ENCODE measurements at regions not wholly inside any gene's neighbourhood (a gene's known extent, or its start where the extent isn't known, plus 50 kb on each side); places are given as distances from the start of the nearest gene placed in this dataset.

DNA sequence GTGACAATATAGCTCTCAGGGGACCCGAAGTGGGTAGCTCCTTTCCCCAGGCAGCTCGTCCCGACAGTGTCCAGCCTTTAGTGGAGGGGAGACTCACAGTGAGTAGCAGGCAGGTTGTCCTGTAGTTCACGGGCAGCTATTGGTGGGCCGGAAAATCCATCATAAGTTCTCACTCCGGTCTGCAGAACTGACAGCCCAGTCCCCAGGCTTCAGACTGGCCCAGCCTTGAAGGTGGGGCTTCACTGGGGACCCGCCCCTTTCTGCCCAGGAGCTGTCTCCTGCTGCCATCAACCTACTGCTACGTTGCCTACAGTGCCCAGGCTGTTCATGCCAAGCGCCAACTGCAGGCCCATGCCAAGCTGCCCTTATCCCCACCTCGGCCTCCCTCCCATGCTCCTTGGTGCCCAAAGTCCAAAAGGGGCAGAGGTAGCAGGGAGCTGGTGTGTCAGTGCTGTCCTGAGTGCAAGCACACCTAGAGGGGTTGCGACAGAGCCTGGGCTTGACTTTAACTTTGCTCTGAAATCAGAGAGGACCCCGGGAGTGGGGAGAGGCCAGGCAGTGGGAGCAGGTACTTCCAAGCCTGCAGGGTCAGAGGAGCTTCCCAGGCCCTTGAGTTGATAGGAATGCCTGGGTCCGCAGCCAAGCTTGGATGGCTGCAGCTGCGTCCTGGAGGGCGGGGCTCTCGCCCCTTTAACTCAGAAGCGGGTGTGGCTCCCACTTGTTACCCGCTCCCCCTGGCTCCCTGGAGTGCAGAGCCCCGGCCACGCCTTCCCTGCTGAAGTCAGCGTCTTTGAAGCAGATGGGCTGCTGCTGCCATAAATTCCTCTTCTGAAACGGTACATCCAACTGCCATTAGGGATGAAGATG, 1144.3 kb upstream of the NCAM2 start (continued):
- TF ChIP-seq, protein P1, sequence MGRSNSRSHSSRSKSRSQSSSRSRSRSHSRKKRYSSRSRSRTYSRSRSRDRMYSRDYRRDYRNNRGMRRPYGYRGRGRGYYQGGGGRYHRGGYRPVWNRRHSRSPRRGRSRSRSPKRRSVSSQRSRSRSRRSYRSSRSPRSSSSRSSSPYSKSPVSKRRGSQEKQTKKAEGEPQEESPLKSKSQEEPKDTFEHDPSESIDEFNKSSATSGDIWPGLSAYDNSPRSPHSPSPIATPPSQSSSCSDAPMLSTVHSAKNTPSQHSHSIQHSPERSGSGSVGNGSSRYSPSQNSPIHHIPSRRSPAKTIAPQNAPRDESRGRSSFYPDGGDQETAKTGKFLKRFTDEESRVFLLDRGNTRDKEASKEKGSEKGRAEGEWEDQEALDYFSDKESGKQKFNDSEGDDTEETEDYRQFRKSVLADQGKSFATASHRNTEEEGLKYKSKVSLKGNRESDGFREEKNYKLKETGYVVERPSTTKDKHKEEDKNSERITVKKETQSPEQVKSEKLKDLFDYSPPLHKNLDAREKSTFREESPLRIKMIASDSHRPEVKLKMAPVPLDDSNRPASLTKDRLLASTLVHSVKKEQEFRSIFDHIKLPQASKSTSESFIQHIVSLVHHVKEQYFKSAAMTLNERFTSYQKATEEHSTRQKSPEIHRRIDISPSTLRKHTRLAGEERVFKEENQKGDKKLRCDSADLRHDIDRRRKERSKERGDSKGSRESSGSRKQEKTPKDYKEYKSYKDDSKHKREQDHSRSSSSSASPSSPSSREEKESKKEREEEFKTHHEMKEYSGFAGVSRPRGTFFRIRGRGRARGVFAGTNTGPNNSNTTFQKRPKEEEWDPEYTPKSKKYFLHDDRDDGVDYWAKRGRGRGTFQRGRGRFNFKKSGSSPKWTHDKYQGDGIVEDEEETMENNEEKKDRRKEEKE (IDR thresholded peaks at IDR 0.05; ENCODE audit: borderline replicate concordance in 1 of 2, control insufficient read depth in 1 of 2, low read depth in 2 of 2, low read length in 1 of 2), result no peak
- no peak for TF ChIP-seq NFE2L1 (tag; IDR thresholded peaks at IDR 0.05; ENCODE audit: borderline replicate concordance, low read depth)
- TF ChIP-seq, protein P2, sequence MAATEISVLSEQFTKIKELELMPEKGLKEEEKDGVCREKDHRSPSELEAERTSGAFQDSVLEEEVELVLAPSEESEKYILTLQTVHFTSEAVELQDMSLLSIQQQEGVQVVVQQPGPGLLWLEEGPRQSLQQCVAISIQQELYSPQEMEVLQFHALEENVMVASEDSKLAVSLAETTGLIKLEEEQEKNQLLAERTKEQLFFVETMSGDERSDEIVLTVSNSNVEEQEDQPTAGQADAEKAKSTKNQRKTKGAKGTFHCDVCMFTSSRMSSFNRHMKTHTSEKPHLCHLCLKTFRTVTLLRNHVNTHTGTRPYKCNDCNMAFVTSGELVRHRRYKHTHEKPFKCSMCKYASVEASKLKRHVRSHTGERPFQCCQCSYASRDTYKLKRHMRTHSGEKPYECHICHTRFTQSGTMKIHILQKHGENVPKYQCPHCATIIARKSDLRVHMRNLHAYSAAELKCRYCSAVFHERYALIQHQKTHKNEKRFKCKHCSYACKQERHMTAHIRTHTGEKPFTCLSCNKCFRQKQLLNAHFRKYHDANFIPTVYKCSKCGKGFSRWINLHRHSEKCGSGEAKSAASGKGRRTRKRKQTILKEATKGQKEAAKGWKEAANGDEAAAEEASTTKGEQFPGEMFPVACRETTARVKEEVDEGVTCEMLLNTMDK (IDR thresholded peaks at IDR 0.05; ENCODE audit: borderline replicate concordance, insufficient read depth, low read depth, low read length, poor library complexity, severe bottlenecking), result no peak
- TF ChIP-seq MXI1 (IDR thresholded peaks at IDR 0.05; ENCODE audit: low read depth, low read length), result no peak
- no peak for TF ChIP-seq SIN3A (IDR thresholded peaks at IDR 0.05; ENCODE audit: borderline replicate concordance in 2 of 2, control insufficient read depth in 1 of 2, low read depth in 2 of 2, low read length in 2 of 2)
- TF ChIP-seq, protein P3, sequence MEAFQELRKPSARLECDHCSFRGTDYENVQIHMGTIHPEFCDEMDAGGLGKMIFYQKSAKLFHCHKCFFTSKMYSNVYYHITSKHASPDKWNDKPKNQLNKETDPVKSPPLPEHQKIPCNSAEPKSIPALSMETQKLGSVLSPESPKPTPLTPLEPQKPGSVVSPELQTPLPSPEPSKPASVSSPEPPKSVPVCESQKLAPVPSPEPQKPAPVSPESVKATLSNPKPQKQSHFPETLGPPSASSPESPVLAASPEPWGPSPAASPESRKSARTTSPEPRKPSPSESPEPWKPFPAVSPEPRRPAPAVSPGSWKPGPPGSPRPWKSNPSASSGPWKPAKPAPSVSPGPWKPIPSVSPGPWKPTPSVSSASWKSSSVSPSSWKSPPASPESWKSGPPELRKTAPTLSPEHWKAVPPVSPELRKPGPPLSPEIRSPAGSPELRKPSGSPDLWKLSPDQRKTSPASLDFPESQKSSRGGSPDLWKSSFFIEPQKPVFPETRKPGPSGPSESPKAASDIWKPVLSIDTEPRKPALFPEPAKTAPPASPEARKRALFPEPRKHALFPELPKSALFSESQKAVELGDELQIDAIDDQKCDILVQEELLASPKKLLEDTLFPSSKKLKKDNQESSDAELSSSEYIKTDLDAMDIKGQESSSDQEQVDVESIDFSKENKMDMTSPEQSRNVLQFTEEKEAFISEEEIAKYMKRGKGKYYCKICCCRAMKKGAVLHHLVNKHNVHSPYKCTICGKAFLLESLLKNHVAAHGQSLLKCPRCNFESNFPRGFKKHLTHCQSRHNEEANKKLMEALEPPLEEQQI (IDR thresholded peaks at IDR 0.05), result no peak
- no peak for TF ChIP-seq ZNF778 (CRISPR knock-in tag; IDR thresholded peaks at IDR 0.05)
- no peak for TF ChIP-seq IRF2 (CRISPR knock-in tag; IDR thresholded peaks at IDR 0.05)
- no peak for TF ChIP-seq KLF6 (CRISPR knock-in tag; IDR thresholded peaks at IDR 0.05; ENCODE audit: borderline replicate concordance)
- TF ChIP-seq, protein P4, sequence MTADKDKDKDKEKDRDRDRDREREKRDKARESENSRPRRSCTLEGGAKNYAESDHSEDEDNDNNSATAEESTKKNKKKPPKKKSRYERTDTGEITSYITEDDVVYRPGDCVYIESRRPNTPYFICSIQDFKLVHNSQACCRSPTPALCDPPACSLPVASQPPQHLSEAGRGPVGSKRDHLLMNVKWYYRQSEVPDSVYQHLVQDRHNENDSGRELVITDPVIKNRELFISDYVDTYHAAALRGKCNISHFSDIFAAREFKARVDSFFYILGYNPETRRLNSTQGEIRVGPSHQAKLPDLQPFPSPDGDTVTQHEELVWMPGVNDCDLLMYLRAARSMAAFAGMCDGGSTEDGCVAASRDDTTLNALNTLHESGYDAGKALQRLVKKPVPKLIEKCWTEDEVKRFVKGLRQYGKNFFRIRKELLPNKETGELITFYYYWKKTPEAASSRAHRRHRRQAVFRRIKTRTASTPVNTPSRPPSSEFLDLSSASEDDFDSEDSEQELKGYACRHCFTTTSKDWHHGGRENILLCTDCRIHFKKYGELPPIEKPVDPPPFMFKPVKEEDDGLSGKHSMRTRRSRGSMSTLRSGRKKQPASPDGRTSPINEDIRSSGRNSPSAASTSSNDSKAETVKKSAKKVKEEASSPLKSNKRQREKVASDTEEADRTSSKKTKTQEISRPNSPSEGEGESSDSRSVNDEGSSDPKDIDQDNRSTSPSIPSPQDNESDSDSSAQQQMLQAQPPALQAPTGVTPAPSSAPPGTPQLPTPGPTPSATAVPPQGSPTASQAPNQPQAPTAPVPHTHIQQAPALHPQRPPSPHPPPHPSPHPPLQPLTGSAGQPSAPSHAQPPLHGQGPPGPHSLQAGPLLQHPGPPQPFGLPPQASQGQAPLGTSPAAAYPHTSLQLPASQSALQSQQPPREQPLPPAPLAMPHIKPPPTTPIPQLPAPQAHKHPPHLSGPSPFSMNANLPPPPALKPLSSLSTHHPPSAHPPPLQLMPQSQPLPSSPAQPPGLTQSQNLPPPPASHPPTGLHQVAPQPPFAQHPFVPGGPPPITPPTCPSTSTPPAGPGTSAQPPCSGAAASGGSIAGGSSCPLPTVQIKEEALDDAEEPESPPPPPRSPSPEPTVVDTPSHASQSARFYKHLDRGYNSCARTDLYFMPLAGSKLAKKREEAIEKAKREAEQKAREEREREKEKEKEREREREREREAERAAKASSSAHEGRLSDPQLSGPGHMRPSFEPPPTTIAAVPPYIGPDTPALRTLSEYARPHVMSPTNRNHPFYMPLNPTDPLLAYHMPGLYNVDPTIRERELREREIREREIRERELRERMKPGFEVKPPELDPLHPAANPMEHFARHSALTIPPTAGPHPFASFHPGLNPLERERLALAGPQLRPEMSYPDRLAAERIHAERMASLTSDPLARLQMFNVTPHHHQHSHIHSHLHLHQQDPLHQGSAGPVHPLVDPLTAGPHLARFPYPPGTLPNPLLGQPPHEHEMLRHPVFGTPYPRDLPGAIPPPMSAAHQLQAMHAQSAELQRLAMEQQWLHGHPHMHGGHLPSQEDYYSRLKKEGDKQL (CRISPR knock-in tag; IDR thresholded peaks at IDR 0.05; ENCODE audit: borderline replicate concordance), result no peak

All from K562 (cell line).